ENCODE measurements at regions not wholly inside any gene's neighbourhood (a gene's known extent, or its start where the extent isn't known, plus 50 kb on each side); places are given as distances from the start of the nearest gene placed in this dataset.

- no peak for TF ChIP-seq CTCF (IDR thresholded peaks at IDR 0.05; ENCODE audit: low read length)
- TF ChIP-seq EZH2phosphoT487 (IDR thresholded peaks at IDR 0.05; ENCODE audit: low read length) = no peak
- TF ChIP-seq EZH2 (optimal IDR thresholded peaks at IDR 0.05; ENCODE audit: low read depth, low read length) = no peak
These were observed 1666.2 kb upstream of the SLC39A10 start for GRCh38 chr2:193990868-193991267.
